ENCODE measurements at regions not wholly inside any gene's neighbourhood (a gene's known extent, or its start where the extent isn't known, plus 50 kb on each side); places are given as distances from the start of the nearest gene placed in this dataset.

DNA sequence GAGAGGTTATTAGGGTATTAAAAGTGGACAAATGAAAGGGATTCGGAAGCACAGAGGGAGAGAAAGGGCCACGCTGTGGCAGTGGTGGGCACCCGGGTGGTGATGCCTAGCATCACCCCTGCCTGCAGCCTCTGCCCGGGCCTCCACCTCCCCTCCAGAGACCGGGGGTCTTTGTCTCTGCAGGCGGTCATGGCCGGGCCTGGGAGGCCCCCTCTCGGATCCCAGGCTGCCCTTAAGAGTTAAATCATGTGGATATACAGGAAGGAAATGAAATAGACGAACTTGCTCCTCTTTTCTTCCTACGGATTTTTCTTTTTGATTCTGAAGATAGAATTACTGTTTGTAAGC is 319.6 kb downstream of the ZNF536 start:
- Histone ChIP-seq H3K9me3 (replicated peaks in 1 of 2; ENCODE audit: control insufficient read depth in 1 of 2, insufficient read depth in 1 of 2, low read length in 2 of 2) (no peaks in the 10 kb centered on the region), H3K4me3 (replicated peaks in 1 of 3; ENCODE audit: low read depth in 2 of 3, low read length in 3 of 3) (no peak overlapping the region), H3K79me2 (ENCODE audit: insufficient read depth, low read length) (no peaks in the 10 kb centered on the region), H3K27ac (ENCODE audit: low read depth in 1 of 2, low read length in 2 of 2) (no peak overlapping the region), H2AFZ (ENCODE audit: insufficient read depth, low read depth, low read length, poor library complexity, severe bottlenecking) (no peak overlapping the region), H3K4me2 (replicated peaks; ENCODE audit: extremely low read depth, low read length, poor library complexity, severe bottlenecking) (no peak overlapping the region), H3K27me3 (ENCODE audit: control insufficient read depth in 2 of 2, insufficient read depth in 2 of 2, low read length in 2 of 2) (peaks cover 14 to 45% of the 10 kb centered on the region in 2 donors), H4K20me1 (ENCODE audit: insufficient read depth, low read length) (no peaks in the 10 kb centered on the region), H3K9ac (ENCODE audit: insufficient read depth, low read length, poor library complexity, severe bottlenecking) (no peak overlapping the region), H3K36me3 (replicated peaks in 1 of 2; ENCODE audit: control insufficient read depth in 1 of 2, insufficient read depth in 2 of 2, low read length in 2 of 2) (no peaks in the 10 kb centered on the region), H3K4me1 (ENCODE audit: control insufficient read depth in 1 of 2, insufficient read depth in 2 of 2, low read length in 2 of 2) (peaks cover 0 to 4% of the 10 kb centered on the region in 2 donors)
- H3K27ac Mint-ChIP-seq = no peak overlapping the region
- no peak for DNase-seq
- H3K27me3 Mint-ChIP-seq (ENCODE audit: low read depth in 3 of 3) = peaks cover 44 to 59% (median 55%) of the 10 kb centered on the region in 3 donors
- H3K36me3 Mint-ChIP-seq = no peaks in the 10 kb centered on the region
- H3K9me3 Mint-ChIP-seq = peaks cover 0 to 8% (median 0%) of the 10 kb centered on the region in 7 donors
- 80% methylated on average over 1 of the region's 10 CpGs for WGBS (ENCODE audit: insufficient coverage)
- TF ChIP-seq, protein P1, sequence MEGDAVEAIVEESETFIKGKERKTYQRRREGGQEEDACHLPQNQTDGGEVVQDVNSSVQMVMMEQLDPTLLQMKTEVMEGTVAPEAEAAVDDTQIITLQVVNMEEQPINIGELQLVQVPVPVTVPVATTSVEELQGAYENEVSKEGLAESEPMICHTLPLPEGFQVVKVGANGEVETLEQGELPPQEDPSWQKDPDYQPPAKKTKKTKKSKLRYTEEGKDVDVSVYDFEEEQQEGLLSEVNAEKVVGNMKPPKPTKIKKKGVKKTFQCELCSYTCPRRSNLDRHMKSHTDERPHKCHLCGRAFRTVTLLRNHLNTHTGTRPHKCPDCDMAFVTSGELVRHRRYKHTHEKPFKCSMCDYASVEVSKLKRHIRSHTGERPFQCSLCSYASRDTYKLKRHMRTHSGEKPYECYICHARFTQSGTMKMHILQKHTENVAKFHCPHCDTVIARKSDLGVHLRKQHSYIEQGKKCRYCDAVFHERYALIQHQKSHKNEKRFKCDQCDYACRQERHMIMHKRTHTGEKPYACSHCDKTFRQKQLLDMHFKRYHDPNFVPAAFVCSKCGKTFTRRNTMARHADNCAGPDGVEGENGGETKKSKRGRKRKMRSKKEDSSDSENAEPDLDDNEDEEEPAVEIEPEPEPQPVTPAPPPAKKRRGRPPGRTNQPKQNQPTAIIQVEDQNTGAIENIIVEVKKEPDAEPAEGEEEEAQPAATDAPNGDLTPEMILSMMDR (IDR thresholded peaks at IDR 0.05) = no peak
- intact Hi-C loops (cut with micrococcal nuclease) = no loop called here
- H3K4me1 Mint-ChIP-seq = peaks cover 2% of the 10 kb centered on the region
- H3K4me3 Mint-ChIP-seq = peak overlapping the region in 1 of 2 donors; percentile 48

DNA sequence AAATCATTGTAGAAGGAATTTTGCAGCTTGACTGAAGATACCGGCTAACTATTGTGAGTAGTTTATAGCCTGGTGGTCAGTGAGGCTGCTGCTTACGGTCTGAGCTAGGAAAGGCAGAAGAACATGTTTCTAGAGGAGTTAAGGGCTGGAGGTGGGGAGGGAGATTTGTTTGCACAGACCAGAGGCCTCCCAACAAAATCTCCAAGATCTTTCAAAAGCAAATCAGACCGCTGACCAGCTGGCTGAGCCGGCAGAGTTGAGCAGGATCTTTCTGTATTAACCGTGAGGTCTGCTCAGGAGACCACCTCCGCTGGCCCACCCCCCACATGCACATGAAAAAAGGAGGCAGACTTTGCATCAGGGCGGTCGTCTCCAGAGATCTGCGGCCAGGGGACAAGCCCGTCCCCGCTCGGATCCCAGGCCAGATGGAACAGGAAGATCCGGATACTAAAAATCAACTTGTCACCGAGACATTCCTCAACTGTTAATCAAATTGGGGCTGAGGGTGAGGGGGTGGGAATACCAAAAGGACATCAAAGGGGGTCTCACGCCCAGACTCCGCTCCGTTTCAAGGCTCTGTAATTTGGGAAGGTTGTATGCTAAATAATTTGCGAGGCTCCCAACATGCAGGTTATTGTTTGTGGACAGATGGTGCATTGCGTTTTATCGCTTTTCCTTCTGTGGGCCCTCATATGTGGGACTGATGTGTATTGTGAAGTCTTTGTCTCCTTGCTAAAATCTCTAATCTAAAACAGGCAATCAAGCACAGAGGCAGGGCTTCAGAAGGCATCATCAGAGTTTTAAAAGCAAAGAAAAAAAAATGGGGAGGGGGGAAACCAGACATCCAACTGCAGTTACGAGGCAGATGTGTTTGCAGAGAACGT is 319.0 kb downstream of the ZNF536 start:
- no peak overlapping the region for H3K27ac Mint-ChIP-seq
- Histone ChIP-seq H4K20me1 (ENCODE audit: insufficient read depth, low read length) (no peaks in the 10 kb centered on the region), H3K4me1 (ENCODE audit: control insufficient read depth in 1 of 2, insufficient read depth in 2 of 2, low read length in 2 of 2) (peaks cover 0 to 4% of the 10 kb centered on the region in 2 donors), H3K9ac (ENCODE audit: insufficient read depth, low read length, poor library complexity, severe bottlenecking) (no peak overlapping the region), H3K4me3 (replicated peaks in 1 of 3; ENCODE audit: low read depth in 2 of 3, low read length in 3 of 3) (no peak overlapping the region), H3K9me3 (replicated peaks in 1 of 2; ENCODE audit: control insufficient read depth in 1 of 2, insufficient read depth in 1 of 2, low read length in 2 of 2) (no peaks in the 10 kb centered on the region), H3K27ac (ENCODE audit: low read depth in 1 of 2, low read length in 2 of 2) (no peak overlapping the region), H3K36me3 (replicated peaks in 1 of 2; ENCODE audit: control insufficient read depth in 1 of 2, insufficient read depth in 2 of 2, low read length in 2 of 2) (no peaks in the 10 kb centered on the region), H3K4me2 (replicated peaks; ENCODE audit: extremely low read depth, low read length, poor library complexity, severe bottlenecking) (no peak overlapping the region), H2AFZ (ENCODE audit: insufficient read depth, low read depth, low read length, poor library complexity, severe bottlenecking) (no peak overlapping the region), H3K27me3 (ENCODE audit: control insufficient read depth in 2 of 2, insufficient read depth in 2 of 2, low read length in 2 of 2) (peaks cover 14 to 45% of the 10 kb centered on the region in 2 donors), H3K79me2 (ENCODE audit: insufficient read depth, low read length) (no peaks in the 10 kb centered on the region)
- peaks cover 3% of the 10 kb centered on the region for H3K4me1 Mint-ChIP-seq
- TF ChIP-seq, protein P1 (IDR thresholded peaks at IDR 0.05) = no peak
- H3K9me3 Mint-ChIP-seq = peaks cover 0 to 3% (median 0%) of the 10 kb centered on the region in 7 donors
- H3K27me3 Mint-ChIP-seq (ENCODE audit: low read depth in 3 of 3) = peaks cover 47 to 62% (median 55%) of the 10 kb centered on the region in 3 donors
- intact Hi-C loops (cut with micrococcal nuclease) = no loop called here
- no peaks in the 10 kb centered on the region for H3K36me3 Mint-ChIP-seq
- DNase-seq = no peak
- WGBS (ENCODE audit: insufficient coverage) = 56% methylated on average over 10 of the region's 22 CpGs
- peak overlapping the region in 1 of 2 donors; percentile 48 for H3K4me3 Mint-ChIP-seq
